ENCODE measurements at regions not wholly inside any gene's neighbourhood (a gene's known extent, or its start where the extent isn't known, plus 50 kb on each side); places are given as distances from the start of the nearest gene placed in this dataset.

- TF ChIP-seq TAF1 (IDR thresholded peaks at IDR 0.05; ENCODE audit: low read depth), result no peak
- TF ChIP-seq TCF12 (IDR thresholded peaks at IDR 0.05; ENCODE audit: low read depth), result no peak
- TF ChIP-seq YY1 (IDR thresholded peaks at IDR 0.05; ENCODE audit: low read depth), result no peak
- no peak for TF ChIP-seq EGR1 (IDR thresholded peaks at IDR 0.05)
- TF ChIP-seq MAX (IDR thresholded peaks at IDR 0.05), result no peak
- TF ChIP-seq CREB1 (IDR thresholded peaks at IDR 0.05; ENCODE audit: low read depth), result no peak
These were observed 118.9 kb upstream of the SPOPL start for GRCh38 chr2:138382672-138383071.

GRCh38 chr2:138389063-138389462 is 112.5 kb upstream of the SPOPL start:
- TF ChIP-seq CREB1 (IDR thresholded peaks at IDR 0.05; ENCODE audit: low read depth) (no peak), MAX (IDR thresholded peaks at IDR 0.05) (no peak), EP300 (IDR thresholded peaks at IDR 0.05; ENCODE audit: borderline replicate concordance) (no peak), ZBTB7A (IDR thresholded peaks at IDR 0.05; ENCODE audit: low read depth) (no peak)

GRCh38 chr2:138390316-138390945 is 111.1 kb upstream of the SPOPL start:
- TF ChIP-seq EP300 (IDR thresholded peaks at IDR 0.05; ENCODE audit: borderline replicate concordance), result no peak
- TF ChIP-seq CREB1 (IDR thresholded peaks at IDR 0.05; ENCODE audit: low read depth), result no peak
- TF ChIP-seq ZBTB7A (IDR thresholded peaks at IDR 0.05; ENCODE audit: low read depth), result no peak
- TF ChIP-seq TEAD4 (IDR thresholded peaks at IDR 0.05), result no peak
- no peak for TF ChIP-seq NFIC (IDR thresholded peaks at IDR 0.05)
- no peak for TF ChIP-seq TCF12 (IDR thresholded peaks at IDR 0.05; ENCODE audit: low read depth)
- no peak for TF ChIP-seq YY1 (IDR thresholded peaks at IDR 0.05; ENCODE audit: low read depth)
- no peak for TF ChIP-seq USF1 (IDR thresholded peaks at IDR 0.05)
- TF ChIP-seq CEBPB (IDR thresholded peaks at IDR 0.05), result no peak
- no peak for TF ChIP-seq RAD21 (IDR thresholded peaks at IDR 0.05; ENCODE audit: low read depth)
- no peak for TF ChIP-seq FOXM1 (IDR thresholded peaks at IDR 0.05; ENCODE audit: borderline replicate concordance, low read depth)
- no peak for TF ChIP-seq TAF1 (IDR thresholded peaks at IDR 0.05; ENCODE audit: low read depth)
- TF ChIP-seq EGR1 (IDR thresholded peaks at IDR 0.05), result no peak
- TF ChIP-seq MAX (IDR thresholded peaks at IDR 0.05), result no peak
- no peak for TF ChIP-seq REST (IDR thresholded peaks at IDR 0.05; ENCODE audit: low read depth)

GRCh38 chr2:138391946-138392345 is 109.6 kb upstream of the SPOPL start:
- TF ChIP-seq ZBTB7A (IDR thresholded peaks at IDR 0.05; ENCODE audit: low read depth) (no peak), REST (IDR thresholded peaks at IDR 0.05; ENCODE audit: low read depth) (no peak), MAX (IDR thresholded peaks at IDR 0.05) (no peak), TEAD4 (IDR thresholded peaks at IDR 0.05) (no peak), CREB1 (IDR thresholded peaks at IDR 0.05; ENCODE audit: low read depth) (no peak), EP300 (IDR thresholded peaks at IDR 0.05; ENCODE audit: borderline replicate concordance) (no peak), USF1 (IDR thresholded peaks at IDR 0.05) (no peak), YY1 (IDR thresholded peaks at IDR 0.05; ENCODE audit: low read depth) (no peak), FOXM1 (IDR thresholded peaks at IDR 0.05; ENCODE audit: borderline replicate concordance, low read depth) (no peak), EGR1 (IDR thresholded peaks at IDR 0.05) (no peak)

GRCh38 chr2:138395565-138396306 is 105.8 kb upstream of the SPOPL start:
- TF ChIP-seq MAX (IDR thresholded peaks at IDR 0.05) (no peak), USF1 (IDR thresholded peaks at IDR 0.05) (peak; percentile 77), FOXM1 (IDR thresholded peaks at IDR 0.05; ENCODE audit: borderline replicate concordance, low read depth) (no peak)

Measured in Ishikawa (cell line).